ENCODE measurements at regions not wholly inside any gene's neighbourhood (a gene's known extent, or its start where the extent isn't known, plus 50 kb on each side); places are given as distances from the start of the nearest gene placed in this dataset.

GRCh38 chr4:59987289-59987688 is 1212.8 kb upstream of the ADGRL3 start:
- DNase-seq (ENCODE audit: low read depth, low spot score) (no peak), FAIRE-seq (no peak)
- no peak overlapping the region for H3K9ac ChIP-seq (replicated peaks; ENCODE audit: extremely low read depth, insufficient read depth, low read length)
- H3K4me2 ChIP-seq (ENCODE audit: insufficient read depth, low read length): no peak overlapping the region
- intact Hi-C loops (cut with micrococcal nuclease) (no loop called here), dilution Hi-C loops (cut with MboI; ENCODE audit: extremely low pct_ligation_motif_present, low sequenced_read_pairs) (no loop called here)
- H3K4me3 ChIP-seq (replicated peaks in 1 of 3; ENCODE audit: insufficient read depth in 1 of 3, low read depth in 1 of 3, low read length in 3 of 3): no peak overlapping the region
- H3K79me2 ChIP-seq (ENCODE audit: control insufficient read depth, insufficient read depth, low read length): no peaks in the 10 kb centered on the region
- no peak overlapping the region for H2AFZ ChIP-seq (ENCODE audit: low read depth, low read length)
- H4K20me1 ChIP-seq (replicated peaks; ENCODE audit: control insufficient read depth, extremely low read depth, insufficient read depth, low read length): no peaks in the 10 kb centered on the region
- no TSS peak for BruUV-seq (replicated peaks)
- no peaks in the 10 kb centered on the region for H3K36me3 ChIP-seq (ENCODE audit: control insufficient read depth in 2 of 2, extremely low read depth in 1 of 2, insufficient read depth in 2 of 2, low read length in 2 of 2)
- H3K27ac ChIP-seq (ENCODE audit: insufficient read depth, low read depth, low read length): no peak overlapping the region
- H3K9me1 ChIP-seq (replicated peaks; ENCODE audit: control insufficient read depth, extremely low read depth, insufficient read depth, low read length): no peaks in the 10 kb centered on the region
- no peaks in the 10 kb centered on the region for H3K9me3 ChIP-seq (replicated peaks; ENCODE audit: control insufficient read depth, insufficient read depth, low read length)
- TF ChIP-seq POLR2AphosphoS5 (IDR thresholded peaks at IDR 0.05; ENCODE audit: insufficient read depth, low read depth, low read length): no peak
- no peak for TF ChIP-seq FOS (IDR thresholded peaks at IDR 0.05; ENCODE audit: borderline replicate concordance, insufficient read depth, low read length)
- TF ChIP-seq GATA2 (IDR thresholded peaks at IDR 0.05; ENCODE audit: insufficient read depth, insufficient read length, low read depth, low read length): no peak
- no peak for TF ChIP-seq JUN (IDR thresholded peaks at IDR 0.05; ENCODE audit: borderline replicate concordance, insufficient read depth, insufficient read length, low read depth)
- no peak for TF ChIP-seq EZH2 (IDR thresholded peaks at IDR 0.05; ENCODE audit: borderline replicate concordance, low read depth, low read length, severe bottlenecking)
- no peak for TF ChIP-seq POLR2A (IDR thresholded peaks at IDR 0.05; ENCODE audit: low read depth, low read length)
- no peak for TF ChIP-seq CTCF (IDR thresholded peaks at IDR 0.05; ENCODE audit: extremely low read depth in 1 of 2, insufficient read depth in 1 of 2, low read depth in 1 of 2, low read length in 2 of 2)
- ChIA-PET CTCF (no interaction called here), POLR2A (no interaction called here)
- no peaks in the 10 kb centered on the region for H3K27me3 ChIP-seq (ENCODE audit: control insufficient read depth in 2 of 2, insufficient read depth in 2 of 2, low read length in 2 of 2)
- no peaks in the 10 kb centered on the region for H3K4me1 ChIP-seq (ENCODE audit: control insufficient read depth, extremely low read depth, insufficient read depth, low read length)

GRCh38 chr4:59994118-59994517 is 1206.0 kb upstream of the ADGRL3 start:
- Histone ChIP-seq H3K4me3 (replicated peaks in 1 of 3; ENCODE audit: insufficient read depth in 1 of 3, low read depth in 1 of 3, low read length in 3 of 3) (no peak overlapping the region), H3K9ac (replicated peaks; ENCODE audit: extremely low read depth, insufficient read depth, low read length) (no peak overlapping the region), H3K4me1 (ENCODE audit: control insufficient read depth, extremely low read depth, insufficient read depth, low read length) (no peaks in the 10 kb centered on the region), H3K79me2 (ENCODE audit: control insufficient read depth, insufficient read depth, low read length) (no peaks in the 10 kb centered on the region), H3K9me3 (replicated peaks; ENCODE audit: control insufficient read depth, insufficient read depth, low read length) (peaks cover 2% of the 10 kb centered on the region), H3K27ac (ENCODE audit: insufficient read depth, low read depth, low read length) (no peak overlapping the region), H4K20me1 (replicated peaks; ENCODE audit: control insufficient read depth, extremely low read depth, insufficient read depth, low read length) (no peaks in the 10 kb centered on the region), H3K36me3 (ENCODE audit: control insufficient read depth in 2 of 2, extremely low read depth in 1 of 2, insufficient read depth in 2 of 2, low read length in 2 of 2) (no peaks in the 10 kb centered on the region), H3K27me3 (ENCODE audit: control insufficient read depth in 2 of 2, insufficient read depth in 2 of 2, low read length in 2 of 2) (no peaks in the 10 kb centered on the region), H2AFZ (ENCODE audit: low read depth, low read length) (no peak overlapping the region), H3K9me1 (replicated peaks; ENCODE audit: control insufficient read depth, extremely low read depth, insufficient read depth, low read length) (no peaks in the 10 kb centered on the region), H3K4me2 (ENCODE audit: insufficient read depth, low read length) (no peak overlapping the region)
- DNase-seq (ENCODE audit: low read depth, low spot score): no peak
- BruUV-seq (replicated peaks): no TSS peak
- no peak for TF ChIP-seq FOS (IDR thresholded peaks at IDR 0.05; ENCODE audit: borderline replicate concordance, insufficient read depth, low read length)
- dilution Hi-C loops (cut with MboI; ENCODE audit: extremely low pct_ligation_motif_present, low sequenced_read_pairs) (no loop called here), intact Hi-C loops (cut with micrococcal nuclease) (no loop called here)
- CTCF ChIA-PET: no interaction called here
- FAIRE-seq: no peak
- POLR2A ChIA-PET: no interaction called here
